Mesendoderm (in vitro differentiated cells): ENCODE measurements at regions not wholly inside any gene's neighbourhood (a gene's known extent, or its start where the extent isn't known, plus 50 kb on each side); places are given as distances from the start of the nearest gene placed in this dataset.
"Not testable (repeated sequence)": the region's sequence is repeated elsewhere in the genome, so short reads cannot be mapped to it uniquely, and the experiment has no call there.

Experiments
- DNase-seq: peaks from one replicate; pipeline ENCODE4 v3.0.0; 2013
- H2AK5ac ChIP-seq: 2 replicates; pipeline ENCODE4 v1.6.1; 2013; ENCODE audit warnings: low read length, inconsistent platforms
- H2BK120ac ChIP-seq: 2 replicates; pipeline ENCODE4 v1.6.1; 2013; ENCODE audit warnings: low read depth, mild to moderate bottlenecking, low read length, moderate library complexity, mixed read lengths
- H2BK15ac ChIP-seq: replicated peaks from 2 replicates; pipeline ENCODE4 v1.6.1; 2013; ENCODE audit warnings: low read depth, mild to moderate bottlenecking, moderate library complexity
- H2BK5ac ChIP-seq: 2 replicates; pipeline ENCODE4 v1.6.1; 2013; ENCODE audit warnings: low read length, inconsistent platforms
- H3K18ac ChIP-seq: 2 replicates; pipeline ENCODE4 v1.6.1; 2013; ENCODE audit warnings: mild to moderate bottlenecking, low read length, mixed read lengths
- H3K23ac ChIP-seq: one replicate; pipeline ENCODE4 v1.6.1; 2013; ENCODE audit warnings: low read length
- H3K27ac ChIP-seq: 2 replicates; pipeline ENCODE4 v1.5.1; 2013; ENCODE audit warnings: low read depth, mild to moderate bottlenecking, inconsistent platforms, low read length, moderate library complexity
- H3K27me3 ChIP-seq: 2 replicates; pipeline ENCODE4 v1.6.1; 2013; ENCODE audit warnings: low read length, control low read depth, mild to moderate bottlenecking, inconsistent platforms; ENCODE audit not compliant: insufficient read depth, poor library complexity
- H3K36me3 ChIP-seq: 2 replicates; pipeline ENCODE4 v1.6.1; 2013; ENCODE audit warnings: low read length, inconsistent platforms; ENCODE audit not compliant: control insufficient read depth, insufficient read depth
- H3K4ac ChIP-seq: one replicate; pipeline ENCODE4 v1.6.1; 2013; ENCODE audit warnings: low read depth, mild to moderate bottlenecking, low read length, moderate library complexity
- H3K4me1 ChIP-seq: 2 replicates; pipeline ENCODE4 v1.6.1; 2013; ENCODE audit warnings: low read depth, low read length, inconsistent platforms; ENCODE audit not compliant: control insufficient read depth
- H3K4me2 ChIP-seq: 2 replicates; pipeline ENCODE4 v1.6.1; 2013; ENCODE audit warnings: low read length
- H3K4me3 ChIP-seq: 2 replicates; pipeline ENCODE4 v1.5.1; 2013; ENCODE audit warnings: mild to moderate bottlenecking, low read length
- H3K56ac ChIP-seq: one replicate; pipeline ENCODE4 v1.6.1; 2013; ENCODE audit warnings: low read length
- H3K79me1 ChIP-seq: 2 replicates; pipeline ENCODE4 v1.6.1; 2013; ENCODE audit warnings: low read length, inconsistent platforms
- H3K79me2 ChIP-seq: 2 replicates; pipeline ENCODE4 v1.6.1; 2013; ENCODE audit warnings: mild to moderate bottlenecking, low read length; ENCODE audit not compliant: control insufficient read depth, insufficient read depth
- H3K9ac ChIP-seq: 2 replicates; pipeline ENCODE4 v1.6.1; 2013; ENCODE audit warnings: low read length, inconsistent platforms
- H4K5ac ChIP-seq: one replicate; pipeline ENCODE4 v1.6.1; 2013; ENCODE audit warnings: low read length
- H4K8ac ChIP-seq: one replicate; pipeline ENCODE4 v1.6.1; 2013; ENCODE audit warnings: low read depth, mild to moderate bottlenecking, control low read depth, low read length, moderate library complexity
- WGBS: extraction: QIAGEN DNeasy Blood & Tissue Kit; methylation state at CpG from one replicate; pipeline ENCODE4 v1.1.7; 2013; ENCODE audit warnings: low lambda C conversion rate, missing lambda C conversion rate; ENCODE audit not compliant: insufficient coverage; ENCODE audit errors: extremely low coverage; 5-methylcytosine and 5-hydroxymethylcytosine counted together

DNA sequence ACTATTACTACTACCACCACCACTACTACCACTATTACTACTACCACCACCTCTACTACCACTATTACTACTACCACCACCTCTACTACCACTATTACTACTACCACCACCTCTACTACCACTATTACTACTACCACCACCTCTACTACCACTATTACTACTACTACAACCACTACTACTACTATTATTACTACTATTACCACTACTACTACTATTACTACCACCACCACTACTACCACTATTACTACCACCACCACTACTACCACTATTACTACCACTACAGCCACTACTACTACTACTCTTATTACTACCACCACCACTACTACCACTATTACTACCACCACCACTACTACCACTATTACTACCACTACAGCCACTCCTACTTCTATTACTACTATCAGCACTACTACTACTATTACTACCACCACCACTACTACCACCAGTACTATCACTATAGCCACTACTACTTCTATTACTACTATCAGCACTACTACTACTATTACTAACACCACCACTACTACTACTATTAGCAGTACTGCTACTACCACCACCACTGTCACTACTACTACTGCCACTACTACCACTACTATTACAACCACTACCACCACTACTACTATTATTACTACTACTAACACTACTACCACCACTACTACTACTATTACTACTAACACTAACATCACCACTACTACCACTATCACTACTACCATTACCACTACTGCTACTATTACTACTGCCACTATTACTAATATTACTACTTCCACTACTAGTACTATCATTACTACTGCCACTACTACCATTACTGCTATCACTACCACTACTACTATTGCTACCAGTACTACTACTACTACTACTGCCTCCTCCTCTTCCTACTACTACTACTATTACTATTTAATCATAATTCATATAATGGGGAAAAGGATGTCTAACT is 669.2 kb upstream of the SOX11 start:
- not testable (repeated sequence) for H2AK5ac ChIP-seq, H3K4me2 ChIP-seq, H3K9ac ChIP-seq, H3K4me3 ChIP-seq, H2BK5ac ChIP-seq, H2BK15ac ChIP-seq, H3K4ac ChIP-seq, H3K36me3 ChIP-seq, H4K8ac ChIP-seq, H3K79me2 ChIP-seq, DNase-seq, H3K79me1 ChIP-seq, H3K27me3 ChIP-seq, H3K23ac ChIP-seq, H3K27ac ChIP-seq, H3K4me1 ChIP-seq, H3K18ac ChIP-seq, H4K5ac ChIP-seq, H3K56ac ChIP-seq, H2BK120ac ChIP-seq

GRCh38 chr2:5026571-5027234 is 665.5 kb upstream of the SOX11 start:
- no peak overlapping the region for H3K9ac ChIP-seq
- no peak overlapping the region for H2AK5ac ChIP-seq
- H3K56ac ChIP-seq: no peak overlapping the region
- no peak overlapping the region for H3K27ac ChIP-seq
- H3K4me1 ChIP-seq: no peaks in the 10 kb centered on the region
- no peak overlapping the region for H2BK15ac ChIP-seq
- H3K4me2 ChIP-seq: no peak overlapping the region
- H3K4me3 ChIP-seq: no peak overlapping the region
- no peaks in the 10 kb centered on the region for H3K79me1 ChIP-seq
- no peak for DNase-seq
- H3K36me3 ChIP-seq: no peaks in the 10 kb centered on the region
- no peak overlapping the region for H3K23ac ChIP-seq
- no peak overlapping the region for H4K8ac ChIP-seq
- no peaks in the 10 kb centered on the region for H3K79me2 ChIP-seq
- H4K5ac ChIP-seq: no peak overlapping the region
- no peaks in the 10 kb centered on the region for H3K27me3 ChIP-seq
- H3K18ac ChIP-seq: no peak overlapping the region
- H3K4ac ChIP-seq: no peak overlapping the region
- H2BK5ac ChIP-seq: no peak overlapping the region
- H2BK120ac ChIP-seq: no peak overlapping the region
- whole genome bisulfite sequencing: no CpG with 5 or more reads among the region's 9 CpGs

- H2AK5ac ChIP-seq: no peak overlapping the region
- no peak overlapping the region for H4K5ac ChIP-seq
- no peaks in the 10 kb centered on the region for H3K79me2 ChIP-seq
- H4K8ac ChIP-seq: no peak overlapping the region
- H3K23ac ChIP-seq: no peak overlapping the region
- no peaks in the 10 kb centered on the region for H3K79me1 ChIP-seq
- no peaks in the 10 kb centered on the region for H3K27me3 ChIP-seq
- no peak overlapping the region for H2BK5ac ChIP-seq
- no CpG with 5 or more reads among the region's 6 CpGs for WGBS
- no peak overlapping the region for H3K4me3 ChIP-seq
- H2BK15ac ChIP-seq: no peak overlapping the region
- H2BK120ac ChIP-seq: no peak overlapping the region
- no peak overlapping the region for H3K4me2 ChIP-seq
- no peak overlapping the region for H3K9ac ChIP-seq
- H3K36me3 ChIP-seq: no peaks in the 10 kb centered on the region
- DNase-seq: no peak
- H3K56ac ChIP-seq: no peak overlapping the region
- no peak overlapping the region for H3K18ac ChIP-seq
- no peak overlapping the region for H3K4ac ChIP-seq
- H3K4me1 ChIP-seq: no peaks in the 10 kb centered on the region
- no peak overlapping the region for H3K27ac ChIP-seq
These were observed 657.1 kb upstream of the SOX11 start for GRCh38 chr2:5035057-5035488.

DNA sequence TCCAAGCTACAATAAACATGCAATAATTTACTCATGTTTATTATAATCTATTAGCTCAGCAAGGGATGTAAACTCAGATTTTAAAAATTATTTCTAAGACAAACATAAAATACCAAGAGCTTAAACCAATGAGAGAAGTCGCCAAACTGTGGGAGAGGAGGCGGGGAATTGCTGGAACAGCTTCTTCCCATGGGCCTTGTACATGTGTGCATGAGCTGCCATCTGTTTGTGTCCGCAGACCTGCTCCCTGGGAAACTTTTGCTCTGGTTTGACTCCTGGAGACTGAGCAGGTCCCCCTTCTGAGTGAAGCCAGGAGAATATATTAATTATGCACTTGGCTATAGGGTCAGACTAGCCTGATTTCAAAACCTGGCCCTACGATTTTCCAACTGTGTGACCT is 655.9 kb upstream of the SOX11 start:
- no peak overlapping the region for H2BK15ac ChIP-seq
- H3K4ac ChIP-seq: no peak overlapping the region

DNA sequence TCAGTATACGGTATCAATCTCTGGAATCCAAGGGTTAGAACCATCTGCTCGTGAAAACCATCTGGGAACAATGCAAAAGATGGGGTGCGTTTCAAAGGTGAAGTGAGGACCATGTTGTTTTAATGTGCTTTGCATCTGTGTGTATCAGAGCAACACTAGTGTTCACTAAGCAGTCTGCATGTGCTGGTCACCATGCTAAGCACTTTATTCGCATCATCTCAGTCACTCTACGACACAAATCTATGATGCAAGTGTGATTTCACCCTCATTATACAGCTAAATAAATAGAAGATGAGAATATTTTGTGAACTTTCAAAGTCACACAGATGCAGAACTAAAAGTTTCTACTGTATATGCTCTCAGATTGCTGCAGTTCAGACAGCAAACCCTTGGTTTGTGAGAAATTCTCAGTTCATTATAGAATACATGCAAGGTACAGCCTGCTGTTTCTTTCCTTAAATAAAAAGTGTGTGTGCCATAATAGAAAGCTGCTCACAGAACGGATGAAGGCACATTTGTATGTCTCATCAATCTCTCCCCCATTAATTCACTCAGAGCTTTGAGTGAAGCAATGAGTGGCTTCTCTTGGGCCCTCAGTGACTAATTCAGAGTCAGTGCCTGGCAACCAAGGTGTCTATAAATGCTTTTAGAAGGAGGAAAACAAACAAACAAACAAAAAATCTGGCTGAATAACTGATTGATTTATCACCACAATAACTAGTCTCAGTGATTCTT is 652.8 kb upstream of the SOX11 start:
- Histone ChIP-seq H3K36me3 (no peaks in the 10 kb centered on the region), H2BK5ac (no peak overlapping the region), H4K5ac (no peak overlapping the region), H2BK120ac (no peak overlapping the region), H2BK15ac (no peak overlapping the region), H3K4me2 (no peak overlapping the region), H3K23ac (no peak overlapping the region), H3K18ac (no peak overlapping the region), H3K79me2 (no peaks in the 10 kb centered on the region), H3K4ac (no peak overlapping the region), H3K27ac (no peak overlapping the region), H3K27me3 (no peaks in the 10 kb centered on the region), H3K4me1 (no peaks in the 10 kb centered on the region), H4K8ac (no peak overlapping the region), H3K9ac (no peak overlapping the region), H3K56ac (no peak overlapping the region), H3K4me3 (no peak overlapping the region), H2AK5ac (no peak overlapping the region), H3K79me1 (no peaks in the 10 kb centered on the region)
- WGBS: no CpG with 5 or more reads among the region's 6 CpGs
- DNase-seq: no peak

More for the DNA sequence above, 655.9 kb upstream of the SOX11 start:
- H4K5ac ChIP-seq: no peak overlapping the region
- H2AK5ac ChIP-seq: no peak overlapping the region
- H3K9ac ChIP-seq: no peak overlapping the region
- H3K4me1 ChIP-seq: no peaks in the 10 kb centered on the region
- H3K4me2 ChIP-seq: no peak overlapping the region
- no peak overlapping the region for H3K4me3 ChIP-seq
- H3K18ac ChIP-seq: no peak overlapping the region
- H2BK120ac ChIP-seq: no peak overlapping the region
- H3K27ac ChIP-seq: no peak overlapping the region
- H3K27me3 ChIP-seq: no peaks in the 10 kb centered on the region
- H3K36me3 ChIP-seq: no peaks in the 10 kb centered on the region
- no peak overlapping the region for H3K23ac ChIP-seq
- H3K79me1 ChIP-seq: no peaks in the 10 kb centered on the region
- no peak for DNase-seq
- WGBS: no CpG with 5 or more reads among the region's 4 CpGs
- H3K79me2 ChIP-seq: no peaks in the 10 kb centered on the region
- no peak overlapping the region for H4K8ac ChIP-seq
- no peak overlapping the region for H3K56ac ChIP-seq
- no peak overlapping the region for H2BK5ac ChIP-seq
